Esophagus squamous epithelium (tissue), 4 donors: ENCODE measurements at regions not wholly inside any gene's neighbourhood (a gene's known extent, or its start where the extent isn't known, plus 50 kb on each side); places are given as distances from the start of the nearest gene placed in this dataset.

ENCODE experiments used
- POLR2A ChIP-seq, 4 donors: fragments of 450-650 bp; IDR thresholded peaks; one replicate each; pipeline ENCODE4 v1.6.1; 2017; ENCODE audit warnings: antibody characterized with exemption in 4 of 4, mild to moderate bottlenecking in 4 of 4, moderate library complexity in 3 of 4
- TF ChIP-seq, protein P1 (sequence below), 6 experiments: fragments of 450-650 bp in 4 of 6; fragments of 200-600 bp in 2 of 6; sonication (generic) in 2 of 6; IDR thresholded peaks; one replicate each; pipeline ENCODE4 v1.5.1; 2016 to 2019; ENCODE audit warnings: antibody characterized with exemption in 6 of 6, mild to moderate bottlenecking in 4 of 6, moderate library complexity in 4 of 6

DNA sequence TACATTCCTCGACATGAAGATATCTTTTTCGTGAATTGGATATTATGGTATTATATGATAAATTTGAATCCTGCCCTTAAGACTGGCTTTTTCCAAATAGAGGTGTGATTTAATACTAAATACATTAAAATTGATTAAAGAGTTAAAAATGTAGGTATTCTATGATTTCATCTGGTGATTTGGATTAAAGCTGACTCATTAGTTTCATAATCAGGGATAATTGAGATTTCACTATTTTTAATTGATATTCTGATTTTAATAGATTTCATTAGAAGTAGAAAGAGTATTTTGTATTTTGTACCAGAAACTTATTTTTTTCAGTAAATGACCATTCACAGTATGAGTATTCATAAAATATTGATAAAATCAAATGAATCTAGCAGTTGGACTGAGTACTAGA lies 524.1 kb downstream of the PLCL1 start:
- TF ChIP-seq, protein P1, sequence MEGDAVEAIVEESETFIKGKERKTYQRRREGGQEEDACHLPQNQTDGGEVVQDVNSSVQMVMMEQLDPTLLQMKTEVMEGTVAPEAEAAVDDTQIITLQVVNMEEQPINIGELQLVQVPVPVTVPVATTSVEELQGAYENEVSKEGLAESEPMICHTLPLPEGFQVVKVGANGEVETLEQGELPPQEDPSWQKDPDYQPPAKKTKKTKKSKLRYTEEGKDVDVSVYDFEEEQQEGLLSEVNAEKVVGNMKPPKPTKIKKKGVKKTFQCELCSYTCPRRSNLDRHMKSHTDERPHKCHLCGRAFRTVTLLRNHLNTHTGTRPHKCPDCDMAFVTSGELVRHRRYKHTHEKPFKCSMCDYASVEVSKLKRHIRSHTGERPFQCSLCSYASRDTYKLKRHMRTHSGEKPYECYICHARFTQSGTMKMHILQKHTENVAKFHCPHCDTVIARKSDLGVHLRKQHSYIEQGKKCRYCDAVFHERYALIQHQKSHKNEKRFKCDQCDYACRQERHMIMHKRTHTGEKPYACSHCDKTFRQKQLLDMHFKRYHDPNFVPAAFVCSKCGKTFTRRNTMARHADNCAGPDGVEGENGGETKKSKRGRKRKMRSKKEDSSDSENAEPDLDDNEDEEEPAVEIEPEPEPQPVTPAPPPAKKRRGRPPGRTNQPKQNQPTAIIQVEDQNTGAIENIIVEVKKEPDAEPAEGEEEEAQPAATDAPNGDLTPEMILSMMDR (IDR thresholded peaks at IDR 0.05): no peak
- TF ChIP-seq POLR2A (IDR thresholded peaks at IDR 0.05): no peak
